ENCODE measurements at regions not wholly inside any gene's neighbourhood (a gene's known extent, or its start where the extent isn't known, plus 50 kb on each side); places are given as distances from the start of the nearest gene placed in this dataset.
"Not testable (repeated sequence)": the region's sequence is repeated elsewhere in the genome, so short reads cannot be mapped to it uniquely, and the experiment has no call there.

DNA sequence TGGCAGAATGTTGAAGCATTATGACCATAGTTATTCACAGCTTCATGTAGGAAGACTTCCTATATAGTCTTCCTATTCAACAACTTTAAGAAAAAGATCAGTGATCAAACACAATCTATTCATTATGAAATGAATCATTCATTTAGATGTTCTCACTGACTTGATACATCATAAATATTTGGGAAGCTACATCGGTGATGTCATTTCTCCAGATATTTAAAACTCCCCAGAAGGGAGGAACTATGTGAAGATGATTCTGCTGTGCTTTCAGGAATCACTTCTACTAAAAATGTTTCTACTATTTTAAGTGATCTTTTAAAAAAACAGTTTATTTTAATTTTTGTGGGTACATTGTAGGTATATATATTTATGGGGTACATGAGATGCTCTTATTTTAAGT is 316.4 kb downstream of the BCAT1 start:
- Histone ChIP-seq H3K36me3 (no peaks in the 10 kb centered on the region), H3K9me3 (no peaks in the 10 kb centered on the region), H3K4me1 (no peaks in the 10 kb centered on the region), H3K27ac (no peak overlapping the region), H3K27me3 (no peaks in the 10 kb centered on the region), H3K4me3 (no peak overlapping the region)
- intact Hi-C loops (cut with DNase I): no loop called here
- TF ChIP-seq, protein P1, sequence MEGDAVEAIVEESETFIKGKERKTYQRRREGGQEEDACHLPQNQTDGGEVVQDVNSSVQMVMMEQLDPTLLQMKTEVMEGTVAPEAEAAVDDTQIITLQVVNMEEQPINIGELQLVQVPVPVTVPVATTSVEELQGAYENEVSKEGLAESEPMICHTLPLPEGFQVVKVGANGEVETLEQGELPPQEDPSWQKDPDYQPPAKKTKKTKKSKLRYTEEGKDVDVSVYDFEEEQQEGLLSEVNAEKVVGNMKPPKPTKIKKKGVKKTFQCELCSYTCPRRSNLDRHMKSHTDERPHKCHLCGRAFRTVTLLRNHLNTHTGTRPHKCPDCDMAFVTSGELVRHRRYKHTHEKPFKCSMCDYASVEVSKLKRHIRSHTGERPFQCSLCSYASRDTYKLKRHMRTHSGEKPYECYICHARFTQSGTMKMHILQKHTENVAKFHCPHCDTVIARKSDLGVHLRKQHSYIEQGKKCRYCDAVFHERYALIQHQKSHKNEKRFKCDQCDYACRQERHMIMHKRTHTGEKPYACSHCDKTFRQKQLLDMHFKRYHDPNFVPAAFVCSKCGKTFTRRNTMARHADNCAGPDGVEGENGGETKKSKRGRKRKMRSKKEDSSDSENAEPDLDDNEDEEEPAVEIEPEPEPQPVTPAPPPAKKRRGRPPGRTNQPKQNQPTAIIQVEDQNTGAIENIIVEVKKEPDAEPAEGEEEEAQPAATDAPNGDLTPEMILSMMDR (IDR thresholded peaks at IDR 0.05): no peak
- no peak for DNase-seq (ENCODE audit: low spot score in 2 of 2)

GRCh38 chr12:24631676-24632426 is 317.1 kb downstream of the BCAT1 start:
- Histone ChIP-seq H3K27ac (no peak overlapping the region), H3K27me3 (no peaks in the 10 kb centered on the region), H3K4me3 (no peak overlapping the region), H3K9me3 (no peaks in the 10 kb centered on the region), H3K36me3 (no peaks in the 10 kb centered on the region), H3K4me1 (no peaks in the 10 kb centered on the region)
- TF ChIP-seq, protein P1 (IDR thresholded peaks at IDR 0.05): no peak
- intact Hi-C loops (cut with DNase I): no loop called here
- no peak for DNase-seq (ENCODE audit: low spot score in 2 of 2)

DNA sequence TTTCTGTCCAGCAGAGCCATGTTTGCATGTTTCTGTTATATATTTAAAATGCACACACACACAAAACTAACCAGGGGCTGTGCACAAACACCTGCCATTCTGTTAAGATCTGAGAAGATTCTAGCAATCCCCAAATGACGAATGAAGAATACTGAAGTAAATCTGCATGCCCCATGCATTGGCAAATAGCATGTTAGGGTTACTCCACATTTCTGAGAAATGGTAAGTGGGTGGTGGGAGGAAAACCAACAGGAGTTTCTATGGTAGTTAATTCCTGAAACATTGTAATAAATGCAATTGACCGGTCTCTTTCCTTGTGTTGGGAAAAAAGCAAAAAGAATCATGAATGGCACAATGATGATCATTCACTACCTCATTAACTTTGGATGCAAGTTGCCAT is 318.0 kb downstream of the BCAT1 start:
- TF ChIP-seq, protein P1 (IDR thresholded peaks at IDR 0.05): no peak

GRCh38 chr12:24630446-24630845 is 318.5 kb downstream of the BCAT1 start:
- Histone ChIP-seq H3K36me3 (no peaks in the 10 kb centered on the region), H3K9me3 (no peaks in the 10 kb centered on the region), H3K27me3 (no peaks in the 10 kb centered on the region), H3K4me3 (no peak overlapping the region), H3K27ac (no peak overlapping the region), H3K4me1 (no peaks in the 10 kb centered on the region)
- TF ChIP-seq, protein P1 (IDR thresholded peaks at IDR 0.05): no peak
- no peak for DNase-seq (ENCODE audit: low spot score in 2 of 2)
- intact Hi-C loops (cut with DNase I): no loop called here

More for the DNA sequence above, 318.0 kb downstream of the BCAT1 start:
- Histone ChIP-seq H3K36me3 (no peaks in the 10 kb centered on the region), H3K9me3 (no peaks in the 10 kb centered on the region), H3K27me3 (no peaks in the 10 kb centered on the region), H3K4me1 (no peaks in the 10 kb centered on the region), H3K27ac (no peak overlapping the region), H3K4me3 (no peak overlapping the region)
- intact Hi-C loops (cut with DNase I): no loop called here
- DNase-seq (ENCODE audit: low spot score in 2 of 2): no peak

- H3K36me3 ChIP-seq: no peaks in the 10 kb centered on the region
- TF ChIP-seq, protein P1 (IDR thresholded peaks at IDR 0.05): no peak
- no peak overlapping the region for H3K27ac ChIP-seq
- H3K4me3 ChIP-seq: no peak overlapping the region
- H3K4me1 ChIP-seq: no peaks in the 10 kb centered on the region
- intact Hi-C loops (cut with DNase I): no loop called here
- DNase-seq (ENCODE audit: low spot score in 2 of 2): no peak
- no peaks in the 10 kb centered on the region for H3K27me3 ChIP-seq
- H3K9me3 ChIP-seq: no peaks in the 10 kb centered on the region
These were observed 323.8 kb downstream of the BCAT1 start for GRCh38 chr12:24625103-24625502.

DNA sequence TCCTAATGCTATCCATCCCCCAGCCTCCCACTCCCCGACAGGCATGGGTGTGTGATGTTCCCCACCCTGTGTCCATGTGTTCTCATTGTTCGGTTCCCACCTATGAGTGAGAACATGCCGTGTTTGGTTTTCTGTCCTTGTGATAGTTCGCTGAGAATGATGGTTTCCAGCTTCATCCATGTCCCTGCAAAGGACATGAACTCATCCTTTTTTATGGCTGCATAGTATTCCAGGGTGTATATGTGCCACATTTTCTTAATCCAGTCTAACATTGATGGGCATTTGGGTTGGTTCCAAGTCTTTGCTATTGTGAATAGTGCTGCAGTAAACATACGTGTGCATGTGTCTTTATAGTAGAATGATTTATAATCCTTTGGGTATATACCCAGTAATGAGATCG is 328.9 kb downstream of the BCAT1 start:
- H3K4me3 ChIP-seq; DNase-seq (ENCODE audit: low spot score in 2 of 2): not testable (repeated sequence)

More for the DNA sequence above, 328.9 kb downstream of the BCAT1 start:
- H3K27ac ChIP-seq; H3K4me1 ChIP-seq; H3K9me3 ChIP-seq; H3K36me3 ChIP-seq; H3K27me3 ChIP-seq; intact Hi-C loops (cut with DNase I): not testable (repeated sequence)

Data from ascending aorta (tissue), 2 donors.